HepG2 (cell line): ENCODE measurements at regions not wholly inside any gene's neighbourhood (a gene's known extent, or its start where the extent isn't known, plus 50 kb on each side); places are given as distances from the start of the nearest gene placed in this dataset.

Experiments
- BRF2 ChIP-seq: sonication (generic); formaldehyde crosslinking; IDR thresholded peaks from 2 replicates; pipeline ENCODE4 v1.8.1; 2022; ENCODE audit warnings: mild to moderate bottlenecking, missing genetic modification reagents
- CBX5 ChIP-seq: sonication (generic); formaldehyde crosslinking; IDR thresholded peaks from 2 replicates; pipeline ENCODE4 v1.4.0; 2020; ENCODE audit warnings: missing genetic modification reagents, borderline replicate concordance
- CCAR2 ChIP-seq: fragments of 200-400 bp; formaldehyde crosslinking; optimal IDR thresholded peaks from 2 replicates; pipeline ENCODE3; 2018; ENCODE audit warnings: low read depth, mild to moderate bottlenecking, low read length, moderate library complexity
- CSRNP2 ChIP-seq: sonication (generic); formaldehyde crosslinking; conservative IDR thresholded peaks from 2 replicates; pipeline ENCODE4 v1.8.0; 2022; ENCODE audit warnings: low read depth, missing genetic modification reagents
- DDIT3 ChIP-seq: sonication (generic); formaldehyde crosslinking; IDR thresholded peaks from 2 replicates; pipeline ENCODE4 v1.4.0; 2020; ENCODE audit warnings: mild to moderate bottlenecking, missing genetic modification reagents
- FOXO4 ChIP-seq: sonication (generic); formaldehyde crosslinking; conservative IDR thresholded peaks from 2 replicates; pipeline ENCODE4 v1.8.1; 2023; ENCODE audit warnings: missing genetic modification reagents
- GFI1 ChIP-seq: sonication (generic); formaldehyde crosslinking; IDR thresholded peaks from 2 replicates; pipeline ENCODE4 v1.5.0; 2020; ENCODE audit warnings: missing genetic modification reagents, mild to moderate bottlenecking, borderline replicate concordance
- JARID2 ChIP-seq: sonication (generic); formaldehyde crosslinking; IDR thresholded peaks from 2 replicates; pipeline ENCODE4 v1.8.1; 2023; ENCODE audit warnings: missing genetic modification reagents, inconsistent platforms; ENCODE audit not compliant: insufficient replicate concordance
- ZBTB33 ChIP-seq: sonication (generic); formaldehyde crosslinking; IDR thresholded peaks from 2 replicates; pipeline ENCODE4 v1.4.0; 2020; ENCODE audit warnings: missing genetic modification reagents
- ZNF318 ChIP-seq: sonication (generic); formaldehyde crosslinking; IDR thresholded peaks from 2 replicates; pipeline ENCODE4 v1.4.0; 2020; ENCODE audit warnings: mild to moderate bottlenecking, missing genetic modification reagents
- ZNF414 ChIP-seq: sonication (generic); formaldehyde crosslinking; IDR thresholded peaks from 2 replicates; pipeline ENCODE4 v1.5.0; 2020; ENCODE audit warnings: missing genetic modification reagents
- ZNF7 ChIP-seq: IDR thresholded peaks from 2 replicates; pipeline ENCODE4 v1.6.1; 2016; ENCODE audit warnings: missing biosample characterization, missing genetic modification reagents
- ZNF724P ChIP-seq: sonication (generic); formaldehyde crosslinking; IDR thresholded peaks from 2 replicates; pipeline ENCODE4 v1.8.0; 2022; ENCODE audit warnings: missing genetic modification reagents, borderline replicate concordance

GRCh38 chr2:111246620-111247061 lies 125.9 kb downstream of the BCL2L11 start (continued):
- no peak for TF ChIP-seq CSRNP2 (CRISPR knock-in tag)
- no peak for TF ChIP-seq DDIT3
- TF ChIP-seq ZNF318 (CRISPR knock-in tag), result no peak
- no peak for TF ChIP-seq FOXO4 (CRISPR knock-in tag)
- no peak for TF ChIP-seq ZBTB33
- 0 out of 2 replicates have a peak, but pooled peaks have one; percentile 53 for TF ChIP-seq GFI1
- no peak for TF ChIP-seq CBX5 (CRISPR knock-in tag)
- no peak for TF ChIP-seq CCAR2
- no peak for TF ChIP-seq JARID2 (CRISPR knock-in tag)
- no peak for TF ChIP-seq ZNF7 (CRISPR knock-in tag)
- peak; percentile 64; the same call in 1 of the 2 replicates for TF ChIP-seq ZNF414 (CRISPR knock-in tag)
- peak; percentile 75; the same call in 1 of the 2 replicates for TF ChIP-seq ZNF724P (CRISPR knock-in tag)
- TF ChIP-seq BRF2, result no peak
